ENCODE measurements at regions not wholly inside any gene's neighbourhood (a gene's known extent, or its start where the extent isn't known, plus 50 kb on each side); places are given as distances from the start of the nearest gene placed in this dataset.

GRCh38 chr11:64441127-64441526 is 82.2 kb downstream of the RPS6KA4 start:
- CTCF ChIA-PET = interaction anchor here (1.0 kb wide), 1 partner anchor 8 kb away, joined by 3 read pairs; no protein-coding TSS in a partner anchor
- no peak overlapping the region for H3K4me3 ChIP-seq (ENCODE audit: low read depth, low read length)
- no peak for TF ChIP-seq CTCF (IDR thresholded peaks at IDR 0.05; ENCODE audit: insufficient read depth, low read length, missing control alignments)
- no peak for DNase-seq (ENCODE audit: low read depth, low spot score)
- POLR2A ChIA-PET = no interaction called here

- no peak for DNase-seq (ENCODE audit: low read depth, low spot score)
- CTCF ChIA-PET = no interaction called here
- H3K4me3 ChIP-seq (ENCODE audit: low read depth, low read length) = no peak overlapping the region
- POLR2A ChIA-PET = no interaction called here
- TF ChIP-seq CTCF (IDR thresholded peaks at IDR 0.05; ENCODE audit: insufficient read depth, low read length, missing control alignments) = no peak
Observed at GRCh38 chr11:64443001-64443400, 84.0 kb downstream of the RPS6KA4 start.

- no peak for DNase-seq (ENCODE audit: low read depth, low spot score)
- no peak for TF ChIP-seq CTCF (IDR thresholded peaks at IDR 0.05; ENCODE audit: insufficient read depth, low read length, missing control alignments)
- POLR2A ChIA-PET = no interaction called here
- H3K4me3 ChIP-seq (ENCODE audit: low read depth, low read length) = no peak overlapping the region
- CTCF ChIA-PET = interaction anchor here (0.8 to 1.5 kb wide), 9 partner anchors 8 to 244 kb away, joined by 3 to 5 read pairs (median 3); no protein-coding TSS in a partner anchor
Observed at GRCh38 chr11:64444838-64445441, 86.0 kb downstream of the RPS6KA4 start.

- DNase-seq (ENCODE audit: low read depth, low spot score) = no peak
- TF ChIP-seq CTCF (IDR thresholded peaks at IDR 0.05; ENCODE audit: insufficient read depth, low read length, missing control alignments) = no peak
- ChIA-PET POLR2A (no interaction called here), CTCF (interaction anchor here (0.8 to 1.5 kb wide), 8 partner anchors 8 to 243 kb away, joined by 3 to 5 read pairs (median 3); no protein-coding TSS in a partner anchor)
- H3K4me3 ChIP-seq (ENCODE audit: low read depth, low read length) = no peak overlapping the region
Observed at GRCh38 chr11:64445651-64446050, 86.7 kb downstream of the RPS6KA4 start.

- no peak for DNase-seq (ENCODE audit: low read depth, low spot score)
- TF ChIP-seq CTCF (IDR thresholded peaks at IDR 0.05; ENCODE audit: insufficient read depth, low read length, missing control alignments) = no peak
- ChIA-PET POLR2A (no interaction called here), CTCF (interaction anchor here (0.7 to 5.5 kb wide), 41 partner anchors 9 to 300 kb away, joined by 3 to 111 read pairs (median 6); partner anchors contain the start of gene RASGRP2)
- no peak overlapping the region for H3K4me3 ChIP-seq (ENCODE audit: low read depth, low read length)
Observed at GRCh38 chr11:64447831-64448598, 89.1 kb downstream of the RPS6KA4 start.

All from AG04449 (cell line).